NT2/D1 (cell line): ENCODE measurements at regions not wholly inside any gene's neighbourhood (a gene's known extent, or its start where the extent isn't known, plus 50 kb on each side); places are given as distances from the start of the nearest gene placed in this dataset.

Experiments used
- DNase-seq: peaks from one replicate; pipeline ENCODE4 v3.0.0-alpha.2; 2011; ENCODE audit warnings: low read depth, low spot score
- H3K27me3 ChIP-seq: 2 replicates; pipeline ENCODE4 v1.6.0; 2011; ENCODE audit warnings: mild to moderate bottlenecking; ENCODE audit not compliant: insufficient read length, insufficient read depth
- H3K36me3 ChIP-seq: 2 replicates; pipeline ENCODE4 v1.6.1; 2011; ENCODE audit warnings: mild to moderate bottlenecking, low read length, mixed read lengths; ENCODE audit not compliant: insufficient read depth, insufficient read length
- H3K4me1 ChIP-seq: 2 replicates; pipeline ENCODE4 v1.5.1; 2011; ENCODE audit not compliant: insufficient read depth, insufficient read length
- H3K4me3 ChIP-seq: 2 replicates; pipeline ENCODE4 v1.5.1; 2011; ENCODE audit warnings: low read depth; ENCODE audit not compliant: insufficient read length
- H3K9ac ChIP-seq: 2 replicates; pipeline ENCODE4 v1.6.0; 2011; ENCODE audit warnings: low read depth; ENCODE audit not compliant: insufficient read length
- H3K9me3 ChIP-seq: 2 replicates; pipeline ENCODE4 v1.5.1; 2011; ENCODE audit warnings: mild to moderate bottlenecking, low read length; ENCODE audit not compliant: insufficient read depth
- SUZ12 ChIP-seq: IDR thresholded peaks from 2 replicates; pipeline ENCODE4 v1.6.1; 2011; ENCODE audit not compliant: insufficient read length, insufficient read depth; ENCODE audit errors: extremely low read depth
- YY1 ChIP-seq: IDR thresholded peaks from 2 replicates; pipeline ENCODE4 v1.6.1; 2011; ENCODE audit not compliant: insufficient read length, insufficient read depth
- ZNF274 ChIP-seq: IDR thresholded peaks from 2 replicates; pipeline ENCODE4 v1.6.1; 2011; ENCODE audit warnings: mild to moderate bottlenecking, low read depth, low read length

- DNase-seq = no peak
- Histone ChIP-seq H3K4me1 (peaks cover 17% of the 10 kb centered on the region), H3K9ac (no peak overlapping the region), H3K4me3 (no peak overlapping the region), H3K27me3 (no peaks in the 10 kb centered on the region), H3K36me3 (no peaks in the 10 kb centered on the region), H3K9me3 (peaks cover 32% of the 10 kb centered on the region)
- TF ChIP-seq YY1 = no peak
- TF ChIP-seq SUZ12 = no peak
- no peak for TF ChIP-seq ZNF274
Measured at GRCh38 chr2:240359695-240360094, 75.8 kb upstream of the GPC1 start.

GRCh38 chr2:240360645-240361475 lies 74.6 kb upstream of the GPC1 start:
- Histone ChIP-seq H3K4me1 (peaks cover 16% of the 10 kb centered on the region), H3K4me3 (no peak overlapping the region), H3K9me3 (peaks cover 32% of the 10 kb centered on the region), H3K9ac (no peak overlapping the region), H3K36me3 (no peaks in the 10 kb centered on the region), H3K27me3 (no peaks in the 10 kb centered on the region)
- DNase-seq = no peak
- TF ChIP-seq ZNF274 (no peak), YY1 (no peak), SUZ12 (no peak)

GRCh38 chr2:240362216-240362755 lies 73.2 kb upstream of the GPC1 start:
- Histone ChIP-seq H3K27me3 (no peaks in the 10 kb centered on the region), H3K4me3 (no peak overlapping the region), H3K36me3 (no peaks in the 10 kb centered on the region), H3K9me3 (peaks cover 32% of the 10 kb centered on the region), H3K4me1 (peaks cover 12% of the 10 kb centered on the region), H3K9ac (no peak overlapping the region)
- no peak for DNase-seq
- TF ChIP-seq ZNF274 = no peak

- H3K9me3 ChIP-seq = peaks cover 32% of the 10 kb centered on the region
- H3K4me1 ChIP-seq = peaks cover 12% of the 10 kb centered on the region
- no peaks in the 10 kb centered on the region for H3K27me3 ChIP-seq
- no peaks in the 10 kb centered on the region for H3K36me3 ChIP-seq
- TF ChIP-seq ZNF274 (no peak), YY1 (no peak), SUZ12 (no peak)
- no peak for DNase-seq
- no peak overlapping the region for H3K9ac ChIP-seq
- H3K4me3 ChIP-seq = no peak overlapping the region
Measured at GRCh38 chr2:240362826-240363745, 72.4 kb upstream of the GPC1 start.

GRCh38 chr2:240363746-240364581 lies 71.5 kb upstream of the GPC1 start:
- peaks cover 30% of the 10 kb centered on the region for H3K9me3 ChIP-seq
- DNase-seq = no peak
- peaks cover 14% of the 10 kb centered on the region for H3K4me1 ChIP-seq
- no peaks in the 10 kb centered on the region for H3K27me3 ChIP-seq
- H3K36me3 ChIP-seq = no peaks in the 10 kb centered on the region
- TF ChIP-seq SUZ12 (no peak), YY1 (no peak), ZNF274 (no peak)
- no peak overlapping the region for H3K4me3 ChIP-seq
- no peak overlapping the region for H3K9ac ChIP-seq

- Histone ChIP-seq H3K27me3 (no peaks in the 10 kb centered on the region), H3K4me3 (no peak overlapping the region), H3K9ac (no peak overlapping the region)
Measured at GRCh38 chr2:240364582-240364960, 70.9 kb upstream of the GPC1 start.

More at GRCh38 chr2:240364582-240364960, 70.9 kb upstream of the GPC1 start:
- H3K9me3 ChIP-seq = peaks cover 24% of the 10 kb centered on the region
- no peaks in the 10 kb centered on the region for H3K36me3 ChIP-seq
- TF ChIP-seq ZNF274 (no peak), SUZ12 (no peak), YY1 (no peak)
- no peak for DNase-seq
- peaks cover 17% of the 10 kb centered on the region for H3K4me1 ChIP-seq
